WTC11 (cell line): ENCODE measurements at regions not wholly inside any gene's neighbourhood (a gene's known extent, or its start where the extent isn't known, plus 50 kb on each side); places are given as distances from the start of the nearest gene placed in this dataset.

Source experiments
- ATAC-seq: fragments of 200-7000 bp; cut with Tn5 transposase; 2 replicates; pipeline ENCODE4 v1.10.0; 2021; ENCODE audit warnings: mild to moderate bottlenecking, moderate library complexity
- CTCF ChIA-PET: fragments of 300-600 bp; sonication (Branson Sonifier 250); formaldehyde crosslinking; loops from one replicate; lab custom pipeline; 2021; ENCODE audit warnings: antibody characterized with exemption; lab: Charles Lee
- POLR2A ChIA-PET: fragments of 350-600 bp; sonication (Branson Sonifier 250); formaldehyde crosslinking; loops from one replicate; lab custom pipeline; 2021; ENCODE audit warnings: antibody characterized with exemption; lab: Charles Lee
- DNase-seq: peaks from one replicate; pipeline ENCODE4 v3.0.0; 2021; ENCODE audit warnings: low spot score
- H3K27ac Mint-ChIP-seq: 2 replicates; pipeline ENCODE4 v1.8.0; 2021; ENCODE audit warnings: mixed read lengths
- H3K27me3 Mint-ChIP-seq: 2 replicates; pipeline ENCODE4 v1.8.0; 2021; ENCODE audit warnings: low read depth, mild to moderate bottlenecking, moderate library complexity, mixed read lengths
- H3K36me3 Mint-ChIP-seq: 2 replicates; pipeline ENCODE4 v1.8.0; 2021; ENCODE audit warnings: mixed read lengths
- H3K4me1 Mint-ChIP-seq: 2 replicates; pipeline ENCODE4 v1.8.0; 2022; ENCODE audit warnings: mixed read lengths
- H3K4me3 Mint-ChIP-seq: 2 replicates; pipeline ENCODE4 v1.8.0; 2021; ENCODE audit warnings: mild to moderate bottlenecking, moderate library complexity, mixed read lengths
- H3K9me3 Mint-ChIP-seq: 2 replicates; pipeline ENCODE4 v1.8.0; 2021; ENCODE audit warnings: mixed read lengths
- ELF4 ChIP-seq: sonication (generic); formaldehyde crosslinking; IDR thresholded peaks from 2 replicates; pipeline ENCODE4 v1.8.1; 2022; ENCODE audit warnings: low read depth, mild to moderate bottlenecking, moderate library complexity, missing genetic modification reagents
- JAZF1 ChIP-seq: fragments of 250-450 bp; sonication (Bioruptor Pico); IDR thresholded peaks from 2 replicates; pipeline ENCODE4 v1.9.0; 2021; ENCODE audit warnings: moderate library complexity, mild to moderate bottlenecking, inconsistent platforms
- OVOL2 ChIP-seq: fragments of 250-450 bp; sonication (Bioruptor Pico); IDR thresholded peaks from 2 replicates; pipeline ENCODE4 v1.9.0; 2021; ENCODE audit warnings: mild to moderate bottlenecking, borderline replicate concordance
- ZNF263 ChIP-seq: sonication (generic); formaldehyde crosslinking; IDR thresholded peaks from 2 replicates; pipeline ENCODE4 v1.8.1; 2022; ENCODE audit warnings: low read depth, mild to moderate bottlenecking, moderate library complexity, missing genetic modification reagents
- ZNF416 ChIP-seq: fragments of 250-450 bp; sonication (Bioruptor Pico); IDR thresholded peaks from 2 replicates; pipeline ENCODE4 v1.9.0; 2021; ENCODE audit warnings: mild to moderate bottlenecking, inconsistent platforms
- TF ChIP-seq, protein P1 (sequence below): sonication (generic); formaldehyde crosslinking; IDR thresholded peaks from 2 replicates; pipeline ENCODE4 v1.8.1; 2023; ENCODE audit warnings: mild to moderate bottlenecking, missing genetic modification reagents, borderline replicate concordance
- TF ChIP-seq, protein P2 (sequence below): sonication (generic); formaldehyde crosslinking; IDR thresholded peaks from 2 replicates; pipeline ENCODE4 v1.8.0; 2023; ENCODE audit warnings: missing genetic modification reagents, mild to moderate bottlenecking, borderline replicate concordance
- TF ChIP-seq, protein P3 (sequence below): fragments of 250-450 bp; sonication (Bioruptor Pico); IDR thresholded peaks from 2 replicates; pipeline ENCODE4 v1.9.0; 2021; ENCODE audit warnings: mild to moderate bottlenecking
- TF ChIP-seq, protein P4 (sequence below): sonication (generic); formaldehyde crosslinking; IDR thresholded peaks from 2 replicates; pipeline ENCODE4 v1.8.0; 2022; ENCODE audit warnings: mild to moderate bottlenecking, missing genetic modification reagents
- TF ChIP-seq, protein P5 (sequence below): sonication (generic); formaldehyde crosslinking; IDR thresholded peaks from 2 replicates; pipeline ENCODE4 v1.8.0; 2022; ENCODE audit warnings: mild to moderate bottlenecking, missing genetic modification reagents
- TF ChIP-seq, protein P6 (sequence below): fragments of 250-450 bp; sonication (Bioruptor Pico); IDR thresholded peaks from 2 replicates; pipeline ENCODE4 v1.8.0; 2021; ENCODE audit warnings: mild to moderate bottlenecking
- TF ChIP-seq, protein P7 (sequence below): sonication (generic); formaldehyde crosslinking; conservative IDR thresholded peaks from 2 replicates; pipeline ENCODE4 v1.8.1; 2023; ENCODE audit warnings: mild to moderate bottlenecking, low read depth, missing genetic modification reagents, moderate library complexity
- TF ChIP-seq, protein P8 (sequence below): sonication (generic); formaldehyde crosslinking; IDR thresholded peaks from 2 replicates; pipeline ENCODE4 v1.8.1; 2023; ENCODE audit warnings: mild to moderate bottlenecking, moderate library complexity, missing genetic modification reagents

DNA sequence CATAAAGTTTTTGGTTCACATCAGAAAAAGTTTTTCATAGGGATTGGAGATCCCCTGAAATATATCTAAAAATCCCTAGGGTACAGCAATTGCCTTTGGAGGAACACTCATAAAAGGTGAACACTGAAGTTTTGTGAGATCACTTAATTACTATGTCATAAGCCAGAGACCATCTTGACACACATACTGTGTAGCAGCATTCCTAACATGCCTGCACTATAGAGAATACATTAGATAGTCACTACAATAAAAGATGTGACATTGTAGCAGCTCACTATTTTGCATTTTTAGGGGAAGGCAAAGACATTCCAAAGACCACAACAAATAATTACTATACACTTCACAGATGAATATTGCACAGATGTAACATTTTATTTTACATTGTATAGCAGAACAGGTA lies 779.9 kb downstream of the KCNT2 start:
- 0 out of 2 replicates have a peak overlapping the region, but pooled peaks have one; percentile 51 for H3K27ac Mint-ChIP-seq
- no peak for DNase-seq
- POLR2A ChIA-PET: no interaction called here
- TF ChIP-seq, protein P1, sequence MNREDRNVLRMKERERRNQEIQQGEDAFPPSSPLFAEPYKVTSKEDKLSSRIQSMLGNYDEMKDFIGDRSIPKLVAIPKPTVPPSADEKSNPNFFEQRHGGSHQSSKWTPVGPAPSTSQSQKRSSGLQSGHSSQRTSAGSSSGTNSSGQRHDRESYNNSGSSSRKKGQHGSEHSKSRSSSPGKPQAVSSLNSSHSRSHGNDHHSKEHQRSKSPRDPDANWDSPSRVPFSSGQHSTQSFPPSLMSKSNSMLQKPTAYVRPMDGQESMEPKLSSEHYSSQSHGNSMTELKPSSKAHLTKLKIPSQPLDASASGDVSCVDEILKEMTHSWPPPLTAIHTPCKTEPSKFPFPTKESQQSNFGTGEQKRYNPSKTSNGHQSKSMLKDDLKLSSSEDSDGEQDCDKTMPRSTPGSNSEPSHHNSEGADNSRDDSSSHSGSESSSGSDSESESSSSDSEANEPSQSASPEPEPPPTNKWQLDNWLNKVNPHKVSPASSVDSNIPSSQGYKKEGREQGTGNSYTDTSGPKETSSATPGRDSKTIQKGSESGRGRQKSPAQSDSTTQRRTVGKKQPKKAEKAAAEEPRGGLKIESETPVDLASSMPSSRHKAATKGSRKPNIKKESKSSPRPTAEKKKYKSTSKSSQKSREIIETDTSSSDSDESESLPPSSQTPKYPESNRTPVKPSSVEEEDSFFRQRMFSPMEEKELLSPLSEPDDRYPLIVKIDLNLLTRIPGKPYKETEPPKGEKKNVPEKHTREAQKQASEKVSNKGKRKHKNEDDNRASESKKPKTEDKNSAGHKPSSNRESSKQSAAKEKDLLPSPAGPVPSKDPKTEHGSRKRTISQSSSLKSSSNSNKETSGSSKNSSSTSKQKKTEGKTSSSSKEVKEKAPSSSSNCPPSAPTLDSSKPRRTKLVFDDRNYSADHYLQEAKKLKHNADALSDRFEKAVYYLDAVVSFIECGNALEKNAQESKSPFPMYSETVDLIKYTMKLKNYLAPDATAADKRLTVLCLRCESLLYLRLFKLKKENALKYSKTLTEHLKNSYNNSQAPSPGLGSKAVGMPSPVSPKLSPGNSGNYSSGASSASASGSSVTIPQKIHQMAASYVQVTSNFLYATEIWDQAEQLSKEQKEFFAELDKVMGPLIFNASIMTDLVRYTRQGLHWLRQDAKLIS (CRISPR knock-in tag): no peak
- TF ChIP-seq, protein P2, sequence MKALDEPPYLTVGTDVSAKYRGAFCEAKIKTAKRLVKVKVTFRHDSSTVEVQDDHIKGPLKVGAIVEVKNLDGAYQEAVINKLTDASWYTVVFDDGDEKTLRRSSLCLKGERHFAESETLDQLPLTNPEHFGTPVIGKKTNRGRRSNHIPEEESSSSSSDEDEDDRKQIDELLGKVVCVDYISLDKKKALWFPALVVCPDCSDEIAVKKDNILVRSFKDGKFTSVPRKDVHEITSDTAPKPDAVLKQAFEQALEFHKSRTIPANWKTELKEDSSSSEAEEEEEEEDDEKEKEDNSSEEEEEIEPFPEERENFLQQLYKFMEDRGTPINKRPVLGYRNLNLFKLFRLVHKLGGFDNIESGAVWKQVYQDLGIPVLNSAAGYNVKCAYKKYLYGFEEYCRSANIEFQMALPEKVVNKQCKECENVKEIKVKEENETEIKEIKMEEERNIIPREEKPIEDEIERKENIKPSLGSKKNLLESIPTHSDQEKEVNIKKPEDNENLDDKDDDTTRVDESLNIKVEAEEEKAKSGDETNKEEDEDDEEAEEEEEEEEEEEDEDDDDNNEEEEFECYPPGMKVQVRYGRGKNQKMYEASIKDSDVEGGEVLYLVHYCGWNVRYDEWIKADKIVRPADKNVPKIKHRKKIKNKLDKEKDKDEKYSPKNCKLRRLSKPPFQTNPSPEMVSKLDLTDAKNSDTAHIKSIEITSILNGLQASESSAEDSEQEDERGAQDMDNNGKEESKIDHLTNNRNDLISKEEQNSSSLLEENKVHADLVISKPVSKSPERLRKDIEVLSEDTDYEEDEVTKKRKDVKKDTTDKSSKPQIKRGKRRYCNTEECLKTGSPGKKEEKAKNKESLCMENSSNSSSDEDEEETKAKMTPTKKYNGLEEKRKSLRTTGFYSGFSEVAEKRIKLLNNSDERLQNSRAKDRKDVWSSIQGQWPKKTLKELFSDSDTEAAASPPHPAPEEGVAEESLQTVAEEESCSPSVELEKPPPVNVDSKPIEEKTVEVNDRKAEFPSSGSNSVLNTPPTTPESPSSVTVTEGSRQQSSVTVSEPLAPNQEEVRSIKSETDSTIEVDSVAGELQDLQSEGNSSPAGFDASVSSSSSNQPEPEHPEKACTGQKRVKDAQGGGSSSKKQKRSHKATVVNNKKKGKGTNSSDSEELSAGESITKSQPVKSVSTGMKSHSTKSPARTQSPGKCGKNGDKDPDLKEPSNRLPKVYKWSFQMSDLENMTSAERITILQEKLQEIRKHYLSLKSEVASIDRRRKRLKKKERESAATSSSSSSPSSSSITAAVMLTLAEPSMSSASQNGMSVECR: no peak
- TF ChIP-seq, protein P3, sequence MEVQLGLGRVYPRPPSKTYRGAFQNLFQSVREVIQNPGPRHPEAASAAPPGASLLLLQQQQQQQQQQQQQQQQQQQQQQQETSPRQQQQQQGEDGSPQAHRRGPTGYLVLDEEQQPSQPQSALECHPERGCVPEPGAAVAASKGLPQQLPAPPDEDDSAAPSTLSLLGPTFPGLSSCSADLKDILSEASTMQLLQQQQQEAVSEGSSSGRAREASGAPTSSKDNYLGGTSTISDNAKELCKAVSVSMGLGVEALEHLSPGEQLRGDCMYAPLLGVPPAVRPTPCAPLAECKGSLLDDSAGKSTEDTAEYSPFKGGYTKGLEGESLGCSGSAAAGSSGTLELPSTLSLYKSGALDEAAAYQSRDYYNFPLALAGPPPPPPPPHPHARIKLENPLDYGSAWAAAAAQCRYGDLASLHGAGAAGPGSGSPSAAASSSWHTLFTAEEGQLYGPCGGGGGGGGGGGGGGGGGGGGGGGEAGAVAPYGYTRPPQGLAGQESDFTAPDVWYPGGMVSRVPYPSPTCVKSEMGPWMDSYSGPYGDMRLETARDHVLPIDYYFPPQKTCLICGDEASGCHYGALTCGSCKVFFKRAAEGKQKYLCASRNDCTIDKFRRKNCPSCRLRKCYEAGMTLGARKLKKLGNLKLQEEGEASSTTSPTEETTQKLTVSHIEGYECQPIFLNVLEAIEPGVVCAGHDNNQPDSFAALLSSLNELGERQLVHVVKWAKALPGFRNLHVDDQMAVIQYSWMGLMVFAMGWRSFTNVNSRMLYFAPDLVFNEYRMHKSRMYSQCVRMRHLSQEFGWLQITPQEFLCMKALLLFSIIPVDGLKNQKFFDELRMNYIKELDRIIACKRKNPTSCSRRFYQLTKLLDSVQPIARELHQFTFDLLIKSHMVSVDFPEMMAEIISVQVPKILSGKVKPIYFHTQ (CRISPR knock-in tag): no peak
- TF ChIP-seq, protein P4, sequence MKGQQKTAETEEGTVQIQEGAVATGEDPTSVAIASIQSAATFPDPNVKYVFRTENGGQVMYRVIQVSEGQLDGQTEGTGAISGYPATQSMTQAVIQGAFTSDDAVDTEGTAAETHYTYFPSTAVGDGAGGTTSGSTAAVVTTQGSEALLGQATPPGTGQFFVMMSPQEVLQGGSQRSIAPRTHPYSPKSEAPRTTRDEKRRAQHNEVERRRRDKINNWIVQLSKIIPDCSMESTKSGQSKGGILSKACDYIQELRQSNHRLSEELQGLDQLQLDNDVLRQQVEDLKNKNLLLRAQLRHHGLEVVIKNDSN (CRISPR knock-in tag): no peak
- H3K36me3 Mint-ChIP-seq: no peaks in the 10 kb centered on the region
- peaks cover 44% of the 10 kb centered on the region for H3K4me1 Mint-ChIP-seq
- ATAC-seq: peak; percentile 61; the same call in 1 of the 2 replicates
- H3K9me3 Mint-ChIP-seq: no peaks in the 10 kb centered on the region
- no peaks in the 10 kb centered on the region for H3K27me3 Mint-ChIP-seq
- no peak overlapping the region for H3K4me3 Mint-ChIP-seq
- CTCF ChIA-PET: no interaction called here

DNA sequence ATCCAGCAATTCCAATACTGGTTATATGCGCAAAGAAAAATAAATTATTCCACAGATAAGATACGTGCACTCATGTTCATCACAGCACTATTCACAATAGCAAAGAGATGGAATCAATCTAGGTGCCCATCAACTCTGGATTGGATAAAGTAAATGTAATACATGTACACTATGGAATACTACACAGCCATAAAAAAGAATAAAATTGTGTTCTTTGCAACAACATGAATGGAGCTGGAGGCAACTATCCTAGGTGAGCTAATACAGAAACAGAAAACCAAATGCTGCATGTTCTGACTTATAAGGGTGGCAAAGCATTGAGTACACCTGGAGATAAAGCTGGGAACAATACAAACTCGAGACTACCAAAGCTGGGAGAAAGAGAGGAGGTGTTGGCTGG lies 787.3 kb downstream of the KCNT2 start:
- Mint-ChIP-seq H3K36me3 (peaks cover 24% of the 10 kb centered on the region), H3K4me3 (no peak overlapping the region), H3K27ac (no peak overlapping the region), H3K9me3 (peaks cover 33% of the 10 kb centered on the region), H3K27me3 (no peaks in the 10 kb centered on the region), H3K4me1 (peaks cover 13% of the 10 kb centered on the region)
- ChIA-PET CTCF (no interaction called here), POLR2A (no interaction called here)
- no peak for ATAC-seq
- DNase-seq: no peak
- TF ChIP-seq OVOL2 (CRISPR knock-in tag) (no peak), ZNF416 (CRISPR knock-in tag) (no peak), ZNF263 (CRISPR knock-in tag) (no peak), JAZF1 (CRISPR knock-in tag) (no peak), ELF4 (CRISPR knock-in tag) (no peak)
- TF ChIP-seq, protein P5, sequence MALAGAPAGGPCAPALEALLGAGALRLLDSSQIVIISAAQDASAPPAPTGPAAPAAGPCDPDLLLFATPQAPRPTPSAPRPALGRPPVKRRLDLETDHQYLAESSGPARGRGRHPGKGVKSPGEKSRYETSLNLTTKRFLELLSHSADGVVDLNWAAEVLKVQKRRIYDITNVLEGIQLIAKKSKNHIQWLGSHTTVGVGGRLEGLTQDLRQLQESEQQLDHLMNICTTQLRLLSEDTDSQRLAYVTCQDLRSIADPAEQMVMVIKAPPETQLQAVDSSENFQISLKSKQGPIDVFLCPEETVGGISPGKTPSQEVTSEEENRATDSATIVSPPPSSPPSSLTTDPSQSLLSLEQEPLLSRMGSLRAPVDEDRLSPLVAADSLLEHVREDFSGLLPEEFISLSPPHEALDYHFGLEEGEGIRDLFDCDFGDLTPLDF (CRISPR knock-in tag): no peak
- TF ChIP-seq, protein P6, sequence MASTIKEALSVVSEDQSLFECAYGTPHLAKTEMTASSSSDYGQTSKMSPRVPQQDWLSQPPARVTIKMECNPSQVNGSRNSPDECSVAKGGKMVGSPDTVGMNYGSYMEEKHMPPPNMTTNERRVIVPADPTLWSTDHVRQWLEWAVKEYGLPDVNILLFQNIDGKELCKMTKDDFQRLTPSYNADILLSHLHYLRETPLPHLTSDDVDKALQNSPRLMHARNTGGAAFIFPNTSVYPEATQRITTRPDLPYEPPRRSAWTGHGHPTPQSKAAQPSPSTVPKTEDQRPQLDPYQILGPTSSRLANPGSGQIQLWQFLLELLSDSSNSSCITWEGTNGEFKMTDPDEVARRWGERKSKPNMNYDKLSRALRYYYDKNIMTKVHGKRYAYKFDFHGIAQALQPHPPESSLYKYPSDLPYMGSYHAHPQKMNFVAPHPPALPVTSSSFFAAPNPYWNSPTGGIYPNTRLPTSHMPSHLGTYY (CRISPR knock-in tag): no peak
- TF ChIP-seq, protein P4 (CRISPR knock-in tag): no peak
- TF ChIP-seq, protein P7, sequence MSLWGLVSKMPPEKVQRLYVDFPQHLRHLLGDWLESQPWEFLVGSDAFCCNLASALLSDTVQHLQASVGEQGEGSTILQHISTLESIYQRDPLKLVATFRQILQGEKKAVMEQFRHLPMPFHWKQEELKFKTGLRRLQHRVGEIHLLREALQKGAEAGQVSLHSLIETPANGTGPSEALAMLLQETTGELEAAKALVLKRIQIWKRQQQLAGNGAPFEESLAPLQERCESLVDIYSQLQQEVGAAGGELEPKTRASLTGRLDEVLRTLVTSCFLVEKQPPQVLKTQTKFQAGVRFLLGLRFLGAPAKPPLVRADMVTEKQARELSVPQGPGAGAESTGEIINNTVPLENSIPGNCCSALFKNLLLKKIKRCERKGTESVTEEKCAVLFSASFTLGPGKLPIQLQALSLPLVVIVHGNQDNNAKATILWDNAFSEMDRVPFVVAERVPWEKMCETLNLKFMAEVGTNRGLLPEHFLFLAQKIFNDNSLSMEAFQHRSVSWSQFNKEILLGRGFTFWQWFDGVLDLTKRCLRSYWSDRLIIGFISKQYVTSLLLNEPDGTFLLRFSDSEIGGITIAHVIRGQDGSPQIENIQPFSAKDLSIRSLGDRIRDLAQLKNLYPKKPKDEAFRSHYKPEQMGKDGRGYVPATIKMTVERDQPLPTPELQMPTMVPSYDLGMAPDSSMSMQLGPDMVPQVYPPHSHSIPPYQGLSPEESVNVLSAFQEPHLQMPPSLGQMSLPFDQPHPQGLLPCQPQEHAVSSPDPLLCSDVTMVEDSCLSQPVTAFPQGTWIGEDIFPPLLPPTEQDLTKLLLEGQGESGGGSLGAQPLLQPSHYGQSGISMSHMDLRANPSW (CRISPR knock-in tag): no peak
- TF ChIP-seq, protein P8, sequence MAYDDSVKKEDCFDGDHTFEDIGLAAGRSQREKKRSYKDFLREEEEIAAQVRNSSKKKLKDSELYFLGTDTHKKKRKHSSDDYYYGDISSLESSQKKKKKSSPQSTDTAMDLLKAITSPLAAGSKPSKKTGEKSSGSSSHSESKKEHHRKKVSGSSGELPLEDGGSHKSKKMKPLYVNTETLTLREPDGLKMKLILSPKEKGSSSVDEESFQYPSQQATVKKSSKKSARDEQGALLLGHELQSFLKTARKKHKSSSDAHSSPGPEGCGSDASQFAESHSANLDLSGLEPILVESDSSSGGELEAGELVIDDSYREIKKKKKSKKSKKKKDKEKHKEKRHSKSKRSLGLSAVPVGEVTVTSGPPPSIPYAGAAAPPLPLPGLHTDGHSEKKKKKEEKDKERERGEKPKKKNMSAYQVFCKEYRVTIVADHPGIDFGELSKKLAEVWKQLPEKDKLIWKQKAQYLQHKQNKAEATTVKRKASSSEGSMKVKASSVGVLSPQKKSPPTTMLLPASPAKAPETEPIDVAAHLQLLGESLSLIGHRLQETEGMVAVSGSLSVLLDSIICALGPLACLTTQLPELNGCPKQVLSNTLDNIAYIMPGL: no peak
